IPS-NIHi11 (cell line): ENCODE measurements at regions not wholly inside any gene's neighbourhood (a gene's known extent, or its start where the extent isn't known, plus 50 kb on each side); places are given as distances from the start of the nearest gene placed in this dataset.
"Not testable (repeated sequence)": the region's sequence is repeated elsewhere in the genome, so short reads cannot be mapped to it uniquely, and the experiment has no call there.

Experiments used
- DNase-seq: peaks from one replicate; pipeline ENCODE4 v3.0.0; 2012; ENCODE audit warnings: mixed read lengths, low spot score

GRCh38 chr14:29982171-29982570 lies 54.5 kb upstream of the PRKD1 start:
- DNase-seq = no peak

- DNase-seq = no peak
These were observed 55.3 kb upstream of the PRKD1 start for GRCh38 chr14:29982993-29983392.

- not testable (repeated sequence) for DNase-seq
These were observed 62.8 kb upstream of the PRKD1 start for GRCh38 chr14:29990344-29990857.

- no peak for DNase-seq
These were observed 63.3 kb upstream of the PRKD1 start for GRCh38 chr14:29990993-29991392.

GRCh38 chr14:29993143-29993542 lies 65.5 kb upstream of the PRKD1 start:
- DNase-seq = no peak

GRCh38 chr14:29999013-29999539 lies 71.4 kb upstream of the PRKD1 start:
- peak; percentile 8 for DNase-seq

GRCh38 chr14:30002859-30003258 lies 75.2 kb upstream of the PRKD1 start:
- no peak for DNase-seq

GRCh38 chr14:30005114-30005808 lies 77.6 kb upstream of the PRKD1 start:
- peak; percentile 30 for DNase-seq

GRCh38 chr14:30006695-30007094 lies 79.0 kb upstream of the PRKD1 start:
- no peak for DNase-seq

- DNase-seq = no peak
These were observed 87.8 kb upstream of the PRKD1 start for GRCh38 chr14:30015489-30015888.

- DNase-seq = no peak
These were observed 88.4 kb upstream of the PRKD1 start for GRCh38 chr14:30016002-30016401.

GRCh38 chr14:30017370-30017993 lies 89.8 kb upstream of the PRKD1 start:
- no peak for DNase-seq

GRCh38 chr14:30020271-30020670 lies 92.6 kb upstream of the PRKD1 start:
- DNase-seq = no peak

GRCh38 chr14:30020687-30021086 lies 93.0 kb upstream of the PRKD1 start:
- DNase-seq = no peak

- not testable (repeated sequence) for DNase-seq
These were observed 95.7 kb upstream of the PRKD1 start for GRCh38 chr14:30023350-30023749.

- peak; percentile 55 for DNase-seq
These were observed 106.5 kb upstream of the PRKD1 start for GRCh38 chr14:30034152-30034551.

- no peak for DNase-seq
These were observed 107.7 kb upstream of the PRKD1 start for GRCh38 chr14:30035361-30035760.

- no peak for DNase-seq
These were observed 118.1 kb upstream of the PRKD1 start for GRCh38 chr14:30045720-30046119.

- DNase-seq = no peak
These were observed 125.5 kb upstream of the PRKD1 start for GRCh38 chr14:30053103-30053502.

- DNase-seq = no peak
These were observed 126.6 kb upstream of the PRKD1 start for GRCh38 chr14:30054201-30054600.

- DNase-seq = no peak
These were observed 130.8 kb upstream of the PRKD1 start for GRCh38 chr14:30058401-30058800.

GRCh38 chr14:30063746-30064145 lies 136.1 kb upstream of the PRKD1 start:
- DNase-seq = no peak

GRCh38 chr14:30064454-30064853 lies 136.8 kb upstream of the PRKD1 start:
- no peak for DNase-seq
